ENCODE measurements at regions not wholly inside any gene's neighbourhood (a gene's known extent, or its start where the extent isn't known, plus 50 kb on each side); places are given as distances from the start of the nearest gene placed in this dataset.
"Not testable (repeated sequence)": the region's sequence is repeated elsewhere in the genome, so short reads cannot be mapped to it uniquely, and the experiment has no call there.

GRCh38 chr14:94823556-94824341, 53.8 kb upstream of the GSC start:
- DNase-seq, result no peak

- no peak for DNase-seq
Observed at GRCh38 chr14:94821705-94822104, 51.8 kb upstream of the GSC start.

GRCh38 chr14:94820932-94821331, 51.0 kb upstream of the GSC start:
- DNase-seq, result not testable (repeated sequence)
